C4-2B (cell line): ENCODE measurements at regions not wholly inside any gene's neighbourhood (a gene's known extent, or its start where the extent isn't known, plus 50 kb on each side); places are given as distances from the start of the nearest gene placed in this dataset.

Experiments used
- H3K27ac ChIP-seq: fragments of 450-650 bp; 2 replicates; pipeline ENCODE4 v1.5.1; 2017
- ZFX ChIP-seq: fragments of 450-650 bp; IDR thresholded peaks from 2 replicates; pipeline ENCODE4 v1.6.1; 2017
- TF ChIP-seq, protein P1 (sequence below): fragments of 450-650 bp; conservative IDR thresholded peaks from 2 replicates; pipeline ENCODE4 v1.5.1; 2017; ENCODE audit warnings: mild to moderate bottlenecking

DNA sequence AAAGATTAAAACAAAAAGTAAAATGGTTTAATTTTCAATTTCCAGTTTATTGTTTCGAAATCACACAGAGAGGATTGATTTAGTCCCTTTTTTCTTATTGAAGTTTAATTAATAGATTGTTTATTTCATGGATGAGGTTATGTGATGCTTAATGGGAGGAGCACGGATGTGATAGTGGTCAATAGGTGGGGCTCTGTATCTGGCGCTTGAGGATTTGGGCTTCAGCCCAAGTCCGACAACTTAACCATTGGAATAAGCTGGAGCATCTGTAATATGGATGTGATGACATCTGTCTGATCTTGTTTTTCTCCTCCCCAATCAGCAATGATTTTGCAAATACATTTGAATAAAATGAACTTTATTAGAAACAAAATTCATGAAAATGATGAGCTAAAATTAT, 169.2 kb downstream of the LYPLAL1 start:
- H3K27ac ChIP-seq = no peak overlapping the region
- no peak for TF ChIP-seq ZFX
- TF ChIP-seq, protein P1, sequence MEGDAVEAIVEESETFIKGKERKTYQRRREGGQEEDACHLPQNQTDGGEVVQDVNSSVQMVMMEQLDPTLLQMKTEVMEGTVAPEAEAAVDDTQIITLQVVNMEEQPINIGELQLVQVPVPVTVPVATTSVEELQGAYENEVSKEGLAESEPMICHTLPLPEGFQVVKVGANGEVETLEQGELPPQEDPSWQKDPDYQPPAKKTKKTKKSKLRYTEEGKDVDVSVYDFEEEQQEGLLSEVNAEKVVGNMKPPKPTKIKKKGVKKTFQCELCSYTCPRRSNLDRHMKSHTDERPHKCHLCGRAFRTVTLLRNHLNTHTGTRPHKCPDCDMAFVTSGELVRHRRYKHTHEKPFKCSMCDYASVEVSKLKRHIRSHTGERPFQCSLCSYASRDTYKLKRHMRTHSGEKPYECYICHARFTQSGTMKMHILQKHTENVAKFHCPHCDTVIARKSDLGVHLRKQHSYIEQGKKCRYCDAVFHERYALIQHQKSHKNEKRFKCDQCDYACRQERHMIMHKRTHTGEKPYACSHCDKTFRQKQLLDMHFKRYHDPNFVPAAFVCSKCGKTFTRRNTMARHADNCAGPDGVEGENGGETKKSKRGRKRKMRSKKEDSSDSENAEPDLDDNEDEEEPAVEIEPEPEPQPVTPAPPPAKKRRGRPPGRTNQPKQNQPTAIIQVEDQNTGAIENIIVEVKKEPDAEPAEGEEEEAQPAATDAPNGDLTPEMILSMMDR = no peak

DNA sequence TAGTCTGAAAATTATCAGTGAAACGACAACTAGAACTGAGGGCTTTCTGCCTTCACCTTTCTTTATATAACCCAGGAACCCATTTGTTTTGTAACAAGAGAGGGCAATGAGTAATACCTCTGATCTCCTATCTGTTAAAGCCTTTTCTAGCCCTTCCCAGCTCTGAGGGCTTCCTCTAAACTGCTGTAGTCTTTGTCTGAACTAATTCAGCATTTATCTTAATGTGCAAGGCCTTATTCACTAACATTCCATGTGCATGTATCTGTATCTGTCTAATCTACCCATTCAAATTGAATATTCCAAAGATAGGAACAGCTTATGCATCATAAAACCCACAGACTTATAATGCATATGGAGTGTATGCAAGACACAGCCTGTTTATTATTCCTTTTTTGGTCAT, 167.1 kb downstream of the LYPLAL1 start:
- H3K27ac ChIP-seq = no peak overlapping the region
- TF ChIP-seq ZFX = no peak
- TF ChIP-seq, protein P1 = no peak

DNA sequence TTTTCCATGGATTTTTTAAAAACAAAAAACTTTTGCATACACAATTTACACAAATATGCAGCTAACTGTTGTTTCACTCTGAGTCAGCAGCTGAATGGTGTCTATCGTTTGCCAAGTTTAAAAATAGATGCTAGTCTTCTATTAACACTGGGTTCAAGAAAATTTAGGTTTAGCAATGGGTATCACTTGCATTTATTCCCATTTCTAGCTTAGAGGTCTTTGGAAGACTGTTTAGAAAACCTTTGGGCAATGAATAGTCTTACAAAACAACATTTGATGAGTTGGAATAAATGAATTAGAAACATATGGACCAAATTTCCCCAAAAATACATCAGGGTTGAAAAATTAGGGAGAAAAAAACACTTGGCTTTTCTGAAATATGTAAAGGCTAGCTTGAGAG, 165.8 kb downstream of the LYPLAL1 start:
- TF ChIP-seq, protein P1 = no peak
- TF ChIP-seq ZFX = no peak
- no peak overlapping the region for H3K27ac ChIP-seq

DNA sequence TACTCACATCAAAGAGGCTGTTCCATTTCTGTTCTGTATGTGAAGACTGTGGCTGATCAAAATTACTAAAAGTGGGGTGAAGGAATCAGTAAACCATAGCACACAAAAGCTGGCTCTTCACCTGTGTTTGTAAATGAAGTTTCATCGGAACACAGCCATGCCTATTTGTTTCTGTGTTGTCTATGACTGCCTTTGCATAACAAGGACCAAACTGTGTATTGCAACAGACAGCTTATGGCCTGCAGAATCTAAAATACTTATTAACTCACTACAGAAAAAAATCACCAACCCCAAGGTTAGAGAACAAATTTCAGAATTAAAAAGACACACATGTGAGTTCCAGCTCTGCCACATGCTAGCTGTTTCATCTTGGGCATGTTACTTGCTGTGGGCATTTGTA, 163.9 kb downstream of the LYPLAL1 start:
- no peak overlapping the region for H3K27ac ChIP-seq
- TF ChIP-seq, protein P1 = no peak
- no peak for TF ChIP-seq ZFX

DNA sequence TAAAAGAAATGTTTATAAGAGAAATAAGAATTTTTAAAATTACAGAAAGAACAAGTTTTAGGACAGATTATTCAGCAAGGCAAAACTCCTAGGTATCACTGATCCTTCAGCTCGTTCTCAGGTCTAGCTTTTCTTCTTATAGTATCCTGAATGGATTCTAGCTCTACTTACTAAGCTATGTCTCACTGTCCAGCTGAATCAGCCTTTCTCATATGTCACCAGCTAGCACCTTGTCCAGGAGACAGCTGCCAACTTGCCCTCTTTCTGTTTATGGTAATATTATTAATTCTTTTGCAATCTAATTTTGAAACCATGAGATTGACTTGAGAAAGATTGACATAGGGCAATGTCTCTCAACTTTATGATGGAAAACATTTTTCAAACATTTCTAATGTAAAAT, 159.9 kb downstream of the LYPLAL1 start:
- no peak overlapping the region for H3K27ac ChIP-seq
- TF ChIP-seq ZFX = no peak
- TF ChIP-seq, protein P1 = no peak

DNA sequence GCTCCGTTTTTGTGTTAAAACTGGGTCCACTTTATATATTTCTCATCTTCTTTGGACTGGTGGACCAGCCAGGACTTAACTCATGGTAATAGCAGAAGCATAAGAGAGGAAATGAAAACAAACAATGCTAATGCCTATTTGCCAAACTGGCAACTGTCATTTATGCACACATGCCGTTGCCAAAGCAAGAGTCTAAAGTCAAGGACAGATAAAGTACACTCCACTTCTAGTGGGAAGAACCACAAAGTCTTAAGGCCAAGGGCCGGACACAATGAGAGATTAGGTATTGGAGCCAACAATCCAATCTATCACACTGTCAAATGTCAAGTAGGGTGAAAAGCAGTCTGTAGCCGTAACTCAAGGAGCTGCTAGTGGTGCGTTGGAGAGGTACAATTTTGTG, 157.7 kb downstream of the LYPLAL1 start:
- H3K27ac ChIP-seq = no peak overlapping the region
- TF ChIP-seq ZFX = no peak
- TF ChIP-seq, protein P1 = no peak

DNA sequence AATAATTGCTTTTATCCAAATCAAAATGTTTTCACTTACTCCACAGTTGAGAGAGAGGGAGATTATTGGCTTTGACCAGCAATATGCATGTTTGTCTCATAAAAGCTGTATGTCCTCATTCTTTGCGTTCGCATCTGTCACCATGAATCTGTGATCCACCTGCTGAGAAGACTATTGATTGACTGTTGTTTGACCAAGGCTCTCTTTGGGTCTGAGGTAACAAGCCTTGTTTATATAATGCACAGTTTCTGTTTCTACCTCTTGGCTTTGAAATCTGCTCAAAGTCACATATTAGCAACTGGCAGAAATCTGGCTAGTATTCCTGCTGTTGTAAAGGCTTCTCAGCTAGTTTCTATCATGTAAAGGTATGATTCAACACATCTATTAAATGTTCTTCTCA, 157.0 kb downstream of the LYPLAL1 start:
- H3K27ac ChIP-seq = no peak overlapping the region
- no peak for TF ChIP-seq ZFX
- TF ChIP-seq, protein P1 = no peak
